ENCODE measurements at regions not wholly inside any gene's neighbourhood (a gene's known extent, or its start where the extent isn't known, plus 50 kb on each side); places are given as distances from the start of the nearest gene placed in this dataset.

DNA sequence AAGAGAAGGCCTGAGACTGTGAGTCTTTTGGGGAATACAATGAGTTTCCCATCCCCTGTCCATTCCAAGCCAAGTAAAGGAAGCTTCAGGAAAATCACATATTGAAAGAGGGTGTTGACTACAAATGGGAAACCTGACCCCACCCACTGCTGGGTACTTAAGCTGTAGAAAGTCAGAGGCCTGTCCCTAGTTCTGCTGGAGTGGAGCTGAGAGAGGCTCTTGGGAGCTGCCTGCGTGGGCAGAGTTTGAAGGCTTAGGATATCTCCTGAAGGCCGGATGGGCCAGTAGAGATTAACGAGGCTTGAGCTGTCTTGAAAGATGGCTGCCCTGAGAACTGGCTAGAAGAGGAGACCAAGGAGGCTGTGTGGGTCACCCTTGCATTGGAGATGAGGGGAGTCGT lies 176.2 kb upstream of the NECTIN1 start:
- no peak for DNase-seq (ENCODE audit: low spot score)

DNA sequence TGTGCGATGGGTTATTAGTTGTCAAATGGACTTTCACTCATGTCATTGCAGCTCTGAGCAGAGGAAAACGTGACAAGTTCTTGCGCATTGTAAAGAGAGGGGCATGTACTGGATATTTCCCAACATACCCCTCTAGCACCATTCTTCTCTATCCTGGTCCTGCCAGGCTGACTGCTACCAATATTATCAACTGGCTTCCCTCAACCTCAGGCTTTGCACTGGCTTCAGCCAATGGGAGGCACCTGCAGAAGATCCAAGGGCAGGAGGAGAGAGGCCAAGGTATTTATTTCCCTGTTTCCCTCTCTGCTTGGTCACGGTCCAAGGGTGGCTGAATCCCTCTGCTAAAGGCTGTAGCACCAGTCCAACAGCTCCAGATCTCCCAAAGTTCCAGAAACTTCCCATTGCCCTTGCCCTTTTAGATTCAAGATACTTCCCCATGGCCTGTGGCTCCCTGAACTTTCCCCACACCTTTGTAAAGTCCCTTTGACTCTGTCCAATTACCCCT lies 175.6 kb upstream of the NECTIN1 start:
- DNase-seq (ENCODE audit: low spot score), result no peak

DNA sequence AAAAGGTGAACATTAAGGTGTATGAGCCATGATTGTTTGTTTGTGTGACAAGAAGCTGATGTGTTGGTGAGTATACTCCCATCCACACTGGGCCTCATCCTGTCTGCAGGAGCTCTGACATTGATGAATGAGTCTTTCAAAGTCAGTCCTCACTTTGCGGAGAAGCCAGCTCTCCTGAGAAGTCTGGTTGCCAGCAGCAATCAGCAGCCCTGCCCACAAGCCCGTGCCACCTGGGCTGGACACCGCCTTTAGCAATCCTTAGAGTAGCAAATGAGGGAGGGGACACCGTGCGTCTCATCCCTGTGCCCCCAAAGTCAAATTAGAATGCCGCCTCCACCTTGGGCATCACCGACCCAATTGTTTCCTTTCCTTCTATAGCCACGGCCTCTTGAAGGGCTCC lies 174.8 kb upstream of the NECTIN1 start:
- DNase-seq (ENCODE audit: low spot score), result no peak

DNA sequence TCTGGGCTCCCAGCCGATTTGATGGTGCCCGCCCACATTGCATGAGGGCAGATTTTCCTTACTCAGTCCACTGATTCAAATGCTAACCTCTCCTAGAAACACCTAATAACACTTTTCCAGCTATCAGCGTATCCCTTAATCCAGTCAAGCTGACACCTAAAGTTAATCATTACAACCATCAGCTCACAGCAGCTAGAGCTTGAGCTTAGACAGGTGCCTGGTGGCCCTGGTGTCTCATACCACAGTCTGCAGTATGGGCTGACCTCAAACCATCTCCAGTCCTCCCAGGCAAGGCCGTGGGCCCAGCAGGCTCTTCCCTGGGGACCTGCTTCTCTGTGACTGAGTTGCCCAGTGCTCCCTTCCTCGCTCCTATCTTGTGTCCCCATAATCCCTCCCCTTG lies 174.4 kb upstream of the NECTIN1 start:
- DNase-seq (ENCODE audit: low spot score), result no peak

DNA sequence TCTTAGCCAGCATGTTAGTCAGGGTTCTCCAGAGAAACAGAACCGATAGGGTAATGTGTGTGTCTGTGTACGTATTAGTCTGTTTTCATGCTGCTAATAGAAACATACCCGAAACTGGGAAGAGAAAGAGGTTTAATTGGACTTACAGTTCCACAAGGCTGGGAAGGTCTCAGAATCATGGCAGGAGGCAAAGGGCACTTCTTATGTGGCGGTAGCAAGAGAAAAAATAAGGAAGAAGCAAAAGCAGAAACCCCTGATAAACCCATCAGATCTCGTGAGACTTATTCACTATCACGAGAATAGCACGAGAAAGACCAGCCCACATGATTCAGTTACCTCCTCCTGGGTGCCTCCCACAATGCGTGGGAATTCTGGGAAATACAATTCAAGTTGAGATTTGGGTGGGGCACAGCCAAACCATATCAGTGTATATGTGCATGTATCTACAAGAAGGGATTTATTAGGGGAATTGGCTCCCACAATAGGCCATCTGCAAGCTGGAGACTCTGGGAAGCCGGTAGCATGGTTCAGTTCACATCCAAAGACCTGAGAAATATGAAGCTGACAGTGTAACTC lies 173.7 kb upstream of the NECTIN1 start:
- no peak for DNase-seq (ENCODE audit: low spot score)

DNA sequence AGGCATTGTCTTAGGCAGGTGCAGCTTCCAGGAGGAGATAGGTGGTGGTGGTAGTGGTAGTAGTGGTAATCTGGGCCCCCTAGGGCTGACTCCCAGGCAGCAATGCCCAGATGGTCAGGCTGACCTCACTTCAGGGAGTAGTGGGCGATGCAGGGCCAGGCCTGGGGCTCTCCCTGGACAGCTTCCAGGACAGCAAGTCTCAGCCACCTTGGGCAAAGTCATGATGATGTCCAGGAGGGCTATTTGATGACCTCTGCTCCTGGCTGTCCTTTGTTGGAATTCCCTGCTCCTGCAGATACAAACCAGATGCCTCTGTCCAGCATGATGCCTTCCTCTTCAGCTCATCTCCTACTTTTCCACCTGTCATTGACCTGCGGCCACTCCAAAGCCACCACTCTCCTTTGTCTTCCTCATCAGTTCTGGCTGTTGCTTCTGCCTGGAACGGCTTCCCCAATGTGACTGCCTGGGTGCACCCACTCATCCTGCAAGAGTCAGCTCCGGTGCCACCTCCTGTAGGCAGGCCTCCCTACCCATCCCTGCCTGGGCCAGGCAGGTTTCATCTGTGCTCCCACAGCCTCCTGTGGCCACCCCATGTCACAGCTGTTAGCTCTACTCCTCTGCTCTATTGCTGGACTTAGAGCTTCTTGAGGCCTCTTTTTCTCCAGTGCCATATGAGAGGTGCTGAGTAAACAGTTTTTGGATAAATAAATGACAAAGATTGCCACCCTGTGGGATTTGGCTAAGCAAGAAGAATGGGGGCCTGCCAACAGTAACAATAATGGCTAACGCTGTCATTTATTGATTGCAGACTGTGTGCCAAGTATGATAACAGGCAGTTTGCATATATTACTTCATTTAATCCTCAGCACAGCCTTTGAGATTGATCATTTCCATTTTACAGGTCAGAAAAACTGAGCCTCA lies 172.9 kb upstream of the NECTIN1 start:
- DNase-seq (ENCODE audit: low spot score), result no peak

DNA sequence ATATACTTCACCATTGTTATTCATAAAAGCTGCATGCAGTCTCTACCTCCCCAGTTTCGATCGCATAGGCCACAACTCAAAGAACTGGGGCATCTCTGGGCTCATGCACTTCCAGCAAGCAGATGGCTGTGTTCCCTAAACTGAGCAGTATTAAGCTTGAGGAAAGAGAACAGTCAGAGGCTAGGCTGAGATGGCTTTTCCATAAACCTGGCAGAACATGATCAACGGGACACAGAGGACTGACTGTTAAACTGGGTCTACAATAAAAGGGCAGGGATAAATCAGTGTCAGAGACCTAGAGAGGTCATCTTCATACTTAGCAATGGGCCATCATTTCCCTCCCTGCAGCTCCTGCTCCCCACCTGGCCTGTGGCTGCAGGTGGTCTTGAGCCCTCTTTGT lies 171.0 kb upstream of the NECTIN1 start:
- DNase-seq (ENCODE audit: low spot score), result no peak

DNA sequence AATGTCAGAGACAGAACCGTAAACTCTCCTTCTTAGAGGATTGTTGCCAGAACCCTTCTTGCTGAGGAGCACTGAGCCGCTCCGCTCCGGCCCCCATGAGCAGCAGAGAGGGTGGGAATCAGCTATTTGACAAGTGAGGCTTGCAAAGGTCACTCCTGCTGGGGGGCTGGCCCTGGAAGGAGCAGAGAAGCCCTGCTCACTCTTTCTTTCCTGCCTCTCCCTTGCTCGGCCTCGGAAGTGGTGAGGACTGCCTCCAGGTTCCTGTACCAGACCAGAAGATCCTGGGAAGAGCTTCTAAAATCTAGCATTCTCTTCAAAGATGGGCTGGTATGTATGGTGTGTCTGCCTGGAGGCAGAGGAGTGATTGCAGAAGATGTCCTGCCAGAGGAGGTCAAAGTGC lies 168.6 kb upstream of the NECTIN1 start:
- no peak for DNase-seq (ENCODE audit: low spot score)

DNA sequence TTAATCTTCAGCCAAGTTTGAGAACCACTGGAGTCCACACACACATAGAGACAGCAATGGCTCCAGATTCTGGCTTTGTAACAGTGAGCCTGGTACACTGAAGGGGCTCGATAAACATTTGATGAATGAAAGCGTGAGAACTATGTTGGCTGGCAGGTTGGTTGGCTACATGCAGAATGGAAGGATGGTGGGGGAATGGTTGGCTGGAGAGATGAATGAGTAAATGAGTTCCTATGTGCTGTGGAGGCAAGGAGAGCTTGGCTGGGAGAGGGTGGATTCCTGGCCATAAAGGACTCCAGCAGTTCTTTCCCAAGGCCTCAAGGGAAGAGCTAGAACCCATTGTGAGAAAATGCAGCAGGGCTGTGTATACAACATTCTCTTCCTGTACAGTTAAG lies 168.0 kb upstream of the NECTIN1 start:
- DNase-seq (ENCODE audit: low spot score), result no peak

DNA sequence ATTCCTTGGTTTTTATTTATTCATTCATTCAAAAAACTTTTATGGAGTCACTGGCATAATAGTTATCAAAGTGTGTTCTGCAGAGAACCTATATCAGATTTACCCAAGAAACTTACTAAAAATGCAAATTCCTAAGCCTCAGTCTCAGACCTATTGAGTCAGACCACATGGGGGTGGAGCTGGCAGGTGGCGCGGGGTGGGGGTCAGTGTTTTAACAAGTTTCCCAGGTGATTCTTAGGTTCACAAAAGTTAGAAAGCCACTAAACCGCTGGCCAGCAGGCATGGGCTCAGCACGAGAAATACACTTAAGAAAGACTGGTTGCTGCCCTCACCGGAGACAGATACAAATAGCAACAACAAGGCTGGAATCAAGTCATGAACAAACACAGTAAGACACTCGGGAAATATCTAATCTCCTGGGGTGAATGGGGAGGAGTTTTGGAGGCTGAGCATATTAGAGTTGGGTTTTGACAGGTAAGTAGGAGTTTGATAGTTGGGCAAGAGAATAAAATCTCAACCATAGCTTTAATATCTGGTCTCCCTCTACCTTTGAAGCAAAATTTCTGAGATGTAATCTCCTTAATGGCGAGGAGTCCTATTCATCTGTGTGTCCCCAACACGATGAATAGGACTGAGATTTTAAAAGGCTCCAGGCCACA lies 167.5 kb upstream of the NECTIN1 start:
- DNase-seq (ENCODE audit: low spot score), result no peak

DNA sequence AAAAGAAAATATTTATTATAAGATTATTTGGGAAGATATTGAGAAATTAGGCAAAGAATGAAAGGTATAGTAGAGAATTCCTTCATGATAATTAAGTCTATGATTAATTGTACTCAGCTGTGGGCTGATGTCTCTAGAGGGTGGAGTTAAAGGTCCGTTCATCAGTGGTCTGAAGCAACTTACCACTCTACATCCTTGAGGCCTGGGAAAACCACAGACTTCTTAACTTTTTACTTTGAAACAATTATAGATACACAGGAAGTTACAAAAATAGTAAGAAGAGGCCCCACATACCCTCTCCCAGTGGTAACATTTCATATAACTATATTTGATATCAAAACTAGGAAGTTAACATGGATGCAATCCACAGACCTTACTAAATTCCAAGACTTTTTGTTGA lies 167.0 kb upstream of the NECTIN1 start:
- DNase-seq (ENCODE audit: low spot score), result no peak

DNA sequence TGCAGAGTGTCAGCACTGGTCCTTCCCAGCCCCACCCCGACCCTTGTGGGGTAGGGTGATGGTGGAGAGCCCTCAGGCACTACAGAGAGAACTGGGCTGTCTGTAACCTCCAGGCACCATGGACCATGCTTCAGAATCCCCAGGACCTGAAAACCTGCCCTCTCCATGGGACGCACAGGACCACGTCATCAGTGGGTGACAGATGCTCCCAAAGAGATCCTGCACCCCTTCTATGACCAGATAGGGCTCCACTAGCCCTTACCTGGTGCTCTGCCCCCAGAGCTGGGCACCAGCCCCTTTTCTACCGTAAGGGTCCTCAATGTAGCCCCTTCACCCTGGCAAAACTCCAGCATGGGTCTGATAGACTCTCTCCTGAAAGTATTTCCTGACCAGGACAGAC lies 165.9 kb upstream of the NECTIN1 start:
- no peak for DNase-seq (ENCODE audit: low spot score)

DNA sequence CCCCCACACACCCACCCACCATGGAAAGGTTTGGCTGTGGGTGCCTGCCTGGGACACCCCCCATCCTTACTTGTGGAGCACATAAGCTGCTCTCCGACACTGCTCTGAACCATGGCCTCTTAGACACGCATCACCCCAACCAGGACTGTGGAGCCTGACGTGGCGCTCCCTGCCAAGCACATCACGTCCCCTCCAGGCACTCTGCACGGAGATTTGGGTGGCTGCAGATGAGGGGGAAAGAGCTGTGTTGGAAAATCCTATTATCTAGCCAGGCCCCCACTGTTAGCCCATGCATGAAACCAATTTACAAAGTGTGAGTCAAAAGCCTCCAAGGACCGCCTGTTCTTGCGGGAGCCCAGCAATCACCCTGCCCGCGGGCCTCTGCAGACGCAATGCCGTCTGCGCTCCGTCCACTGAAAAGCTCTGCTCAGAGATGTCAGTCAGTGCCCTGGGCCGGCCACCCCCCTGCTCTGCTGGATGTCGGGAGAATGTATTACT lies 163.4 kb upstream of the NECTIN1 start:
- no peak for DNase-seq (ENCODE audit: low spot score)

DNA sequence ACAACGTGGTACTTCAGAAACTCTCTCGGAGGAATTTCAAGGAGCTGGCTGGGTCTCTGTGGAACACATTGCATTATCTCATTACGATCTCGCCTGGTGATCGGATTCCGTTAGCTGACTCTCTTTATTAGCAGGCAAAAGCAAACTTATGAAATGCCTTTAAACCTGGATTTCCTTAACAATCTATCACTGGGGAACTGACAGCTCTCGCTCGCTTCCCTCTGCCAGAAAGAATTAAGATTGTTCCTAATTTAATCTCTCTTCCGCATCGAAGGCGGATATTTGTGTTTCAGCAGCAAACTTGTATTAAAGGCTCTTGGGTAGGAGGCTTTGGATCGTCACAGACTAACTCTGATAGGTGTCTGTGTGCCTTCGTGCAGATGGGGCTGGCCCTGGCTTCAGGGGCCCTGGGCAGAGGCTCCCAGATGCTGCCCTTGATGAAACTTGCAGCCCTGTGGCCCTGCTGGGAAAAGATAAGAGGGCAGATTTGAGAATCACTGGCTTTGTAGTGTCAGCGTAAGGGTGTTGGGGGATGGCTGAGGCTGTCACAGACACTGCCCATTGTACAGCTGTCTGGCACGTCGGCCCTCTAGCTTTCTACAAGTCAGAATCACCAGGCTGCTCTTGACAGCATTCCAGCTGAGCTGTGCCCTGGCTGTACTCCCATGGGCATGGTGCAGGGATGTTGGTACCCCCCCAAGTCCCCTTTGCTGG lies 162.2 kb upstream of the NECTIN1 start:
- no peak for DNase-seq (ENCODE audit: low spot score)

DNA sequence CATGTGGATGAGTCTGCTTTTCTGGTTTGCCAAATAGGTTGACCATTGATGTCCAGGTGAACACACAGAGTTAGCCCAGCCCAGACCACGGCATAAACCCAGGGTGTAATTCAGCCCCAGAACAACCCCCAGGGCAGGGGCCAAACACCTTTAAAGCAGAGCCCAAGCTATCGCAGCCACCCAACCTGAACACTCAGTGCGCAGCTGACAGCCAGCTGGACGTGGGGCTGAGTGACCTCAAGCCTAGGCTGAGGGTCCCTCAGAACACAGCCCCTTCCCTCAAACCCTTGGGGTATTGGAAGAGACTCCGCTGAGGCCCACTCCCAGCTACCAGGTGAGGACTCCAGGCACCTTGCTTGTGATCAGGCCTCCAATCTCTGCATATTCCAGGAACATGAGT lies 161.5 kb upstream of the NECTIN1 start:
- no peak for DNase-seq (ENCODE audit: low spot score)

DNA sequence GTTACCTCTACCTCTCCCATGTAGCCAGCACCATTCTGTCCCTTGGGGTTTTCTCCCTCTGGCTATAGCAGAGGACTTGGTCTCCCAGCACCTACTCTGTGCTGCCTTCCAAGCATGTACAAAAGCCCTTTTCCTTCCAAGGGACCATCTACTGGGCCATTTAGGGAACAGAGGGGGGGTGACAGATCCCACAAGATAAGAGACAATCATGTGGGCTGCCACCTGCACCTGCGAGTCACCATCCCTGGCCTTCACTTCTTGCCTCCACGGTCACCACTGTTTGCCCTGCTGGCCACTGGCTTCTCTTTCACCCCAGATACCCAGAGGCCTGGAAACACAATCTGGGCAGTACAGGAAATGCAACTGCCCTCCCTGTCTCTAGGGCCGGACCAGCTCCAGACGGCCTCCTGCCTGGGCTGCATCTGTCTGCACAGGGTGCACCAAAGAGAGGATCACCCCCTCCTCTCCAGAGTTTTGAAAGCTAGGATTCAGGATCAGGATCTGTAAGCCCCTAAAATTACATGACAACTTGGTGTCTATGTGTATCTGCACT lies 160.8 kb upstream of the NECTIN1 start:
- no peak for DNase-seq (ENCODE audit: low spot score)

DNA sequence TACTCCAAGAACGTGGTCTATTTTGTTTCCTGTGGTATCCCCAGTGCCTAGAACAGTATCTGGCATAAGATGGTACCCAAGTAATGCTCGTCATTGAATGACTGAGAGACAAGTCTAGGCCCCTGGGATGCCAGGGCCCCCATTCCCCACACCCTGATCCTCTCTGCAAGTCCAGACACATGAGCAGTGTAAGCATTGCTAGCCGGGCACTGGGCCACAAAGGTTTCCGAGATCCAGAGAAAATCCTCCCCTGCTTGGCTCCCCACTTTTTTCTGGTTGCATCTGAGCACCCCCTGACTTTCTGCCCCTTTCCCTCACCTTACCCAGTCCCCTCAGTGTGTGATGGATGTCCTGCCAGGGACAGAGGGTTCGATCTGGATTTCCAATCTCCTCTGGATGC lies 160.1 kb upstream of the NECTIN1 start:
- DNase-seq (ENCODE audit: low spot score), result no peak

DNA sequence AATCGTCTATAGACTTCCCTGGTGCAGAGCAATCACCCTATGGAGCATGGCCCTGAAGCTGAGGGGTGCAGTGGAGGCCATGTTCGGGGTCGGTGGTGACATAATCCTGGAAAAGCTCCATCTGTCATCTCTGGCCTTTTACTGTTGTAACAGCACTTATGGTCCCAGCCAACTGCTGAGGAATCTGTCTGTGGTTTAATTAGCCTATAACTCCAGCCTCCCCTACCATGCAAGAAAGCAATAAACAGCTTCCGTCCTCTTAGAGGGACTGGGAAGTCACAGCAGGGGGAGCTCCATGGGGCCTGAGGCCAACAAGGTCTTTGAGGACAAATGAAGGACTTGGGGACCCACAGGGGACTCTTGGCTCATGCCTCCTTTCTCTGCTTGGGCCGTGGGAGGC lies 159.1 kb upstream of the NECTIN1 start:
- no peak for DNase-seq (ENCODE audit: low spot score)

DNA sequence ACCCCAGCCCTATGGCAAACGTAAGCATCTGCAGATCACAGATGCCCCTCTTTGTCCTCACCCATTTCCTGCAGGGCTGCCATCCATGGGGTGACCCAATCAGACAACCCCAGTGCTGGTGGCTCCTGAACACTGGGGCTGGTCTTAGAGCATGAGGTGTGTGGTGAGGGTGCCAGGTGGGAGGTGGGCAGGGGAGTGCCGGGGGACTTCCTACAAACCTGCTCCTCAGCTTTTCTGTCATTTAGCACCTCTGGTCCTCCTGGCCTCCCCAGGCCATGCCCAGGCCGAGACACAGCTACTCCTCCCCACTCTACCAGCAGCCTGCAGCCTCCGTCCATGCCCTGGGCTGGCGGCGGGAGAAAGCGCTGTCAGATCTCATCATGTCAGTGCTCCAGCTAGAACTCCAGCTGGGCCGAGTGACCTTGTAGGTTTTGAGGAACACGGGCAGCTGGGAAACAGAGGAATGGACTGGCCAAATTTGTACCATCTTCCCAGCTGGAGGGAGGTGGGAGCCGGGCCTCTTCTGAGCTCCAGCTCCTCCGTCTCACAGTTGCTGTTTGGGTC lies 157.7 kb upstream of the NECTIN1 start:
- DNase-seq (ENCODE audit: low spot score), result no peak

DNA sequence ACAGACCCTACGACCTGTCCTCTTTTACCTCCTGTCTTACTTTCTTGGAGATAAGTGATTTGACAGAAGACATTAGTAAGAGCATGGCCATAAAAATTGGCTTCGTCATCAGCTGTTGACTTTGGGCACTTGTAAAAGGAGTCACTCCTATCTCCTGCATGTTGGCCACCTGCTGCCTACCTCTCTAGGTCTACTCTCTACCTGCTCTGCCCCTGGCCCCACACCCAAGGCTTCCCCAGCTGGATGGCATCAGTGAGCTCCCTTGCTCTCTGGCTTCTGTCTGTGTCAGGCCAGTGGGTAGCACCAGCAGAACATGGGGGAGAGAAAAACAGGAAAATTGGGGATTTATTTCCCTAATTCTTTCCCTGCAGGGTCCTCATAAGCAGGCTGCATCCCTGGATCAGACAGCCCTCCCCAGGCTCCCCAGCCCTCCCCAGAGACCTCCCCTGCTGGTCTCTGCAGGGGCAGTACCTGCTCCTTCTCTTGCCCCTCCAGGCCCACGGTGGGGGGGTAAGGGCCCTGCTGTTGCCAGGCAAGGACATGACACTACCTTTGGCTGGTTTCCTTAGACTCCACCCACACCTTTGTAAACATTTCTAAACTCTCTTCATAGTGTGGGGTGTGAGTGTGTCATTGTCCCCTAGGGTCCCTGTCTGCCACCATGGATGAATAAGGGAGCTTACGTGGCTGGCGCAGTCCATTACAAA lies 157.0 kb upstream of the NECTIN1 start:
- DNase-seq (ENCODE audit: low spot score), result no peak

DNA sequence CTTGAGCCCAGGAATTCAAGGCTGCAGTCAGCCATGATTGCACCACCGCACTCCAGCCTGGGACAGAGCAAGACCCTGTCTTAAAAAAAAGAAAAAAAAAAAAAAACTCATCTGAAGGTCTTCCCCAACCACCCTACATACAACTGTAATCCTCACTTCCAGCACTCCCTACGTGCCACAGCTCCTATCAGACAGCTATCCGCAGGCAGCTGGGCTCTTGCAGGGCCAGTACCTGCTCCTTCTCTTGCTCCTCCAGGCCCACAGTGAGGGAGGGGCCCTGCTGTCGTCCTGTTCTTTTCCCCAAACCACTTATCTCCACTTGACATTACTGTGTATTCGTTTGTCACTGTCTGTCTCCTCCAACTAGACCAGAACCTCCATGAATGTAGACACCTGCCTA lies 156.1 kb upstream of the NECTIN1 start:
- DNase-seq (ENCODE audit: low spot score), result no peak
